ENCODE measurements at regions not wholly inside any gene's neighbourhood (a gene's known extent, or its start where the extent isn't known, plus 50 kb on each side); places are given as distances from the start of the nearest gene placed in this dataset.

- TF ChIP-seq CTCF (IDR thresholded peaks at IDR 0.05; ENCODE audit: insufficient read depth, low read length, poor library complexity, severe bottlenecking) = no peak
- H3K27me3 ChIP-seq (ENCODE audit: control insufficient read depth, insufficient read depth, low read length) = no peaks in the 10 kb centered on the region
Measured at GRCh38 chr10:36885746-36886145, 239.7 kb upstream of the ANKRD30A start.

GRCh38 chr10:36882781-36883180, 242.6 kb upstream of the ANKRD30A start:
- Histone ChIP-seq H3K36me3 (ENCODE audit: control insufficient read depth, insufficient read depth, low read length) (no peaks in the 10 kb centered on the region), H3K27me3 (ENCODE audit: control insufficient read depth, insufficient read depth, low read length) (no peaks in the 10 kb centered on the region), H3K4me3 (ENCODE audit: low read depth, low read length) (no peak overlapping the region)
- no peak for TF ChIP-seq CTCF (IDR thresholded peaks at IDR 0.05; ENCODE audit: insufficient read depth, low read length, poor library complexity, severe bottlenecking)
- no peak for DNase-seq (ENCODE audit: low read depth)

More at GRCh38 chr10:36885746-36886145, 239.7 kb upstream of the ANKRD30A start:
- no peak overlapping the region for H3K4me3 ChIP-seq (ENCODE audit: low read depth, low read length)
- H3K36me3 ChIP-seq (ENCODE audit: control insufficient read depth, insufficient read depth, low read length) = no peaks in the 10 kb centered on the region
- no peak for DNase-seq (ENCODE audit: low read depth)

- Histone ChIP-seq H3K36me3 (ENCODE audit: control insufficient read depth, insufficient read depth, low read length) (no peaks in the 10 kb centered on the region), H3K4me3 (ENCODE audit: low read depth, low read length) (no peak overlapping the region), H3K27me3 (ENCODE audit: control insufficient read depth, insufficient read depth, low read length) (no peaks in the 10 kb centered on the region)
- peak; percentile 57 for TF ChIP-seq CTCF (IDR thresholded peaks at IDR 0.05; ENCODE audit: insufficient read depth, low read length, poor library complexity, severe bottlenecking)
- DNase-seq (ENCODE audit: low read depth) = no peak
Measured at GRCh38 chr10:36880898-36881297, 244.5 kb upstream of the ANKRD30A start.

GRCh38 chr10:36872702-36873393, 252.6 kb upstream of the ANKRD30A start:
- Histone ChIP-seq H3K4me3 (ENCODE audit: low read depth, low read length) (no peak overlapping the region), H3K27me3 (ENCODE audit: control insufficient read depth, insufficient read depth, low read length) (no peaks in the 10 kb centered on the region), H3K36me3 (ENCODE audit: control insufficient read depth, insufficient read depth, low read length) (no peaks in the 10 kb centered on the region)
- DNase-seq (ENCODE audit: low read depth) = no peak
- no peak for TF ChIP-seq CTCF (IDR thresholded peaks at IDR 0.05; ENCODE audit: insufficient read depth, low read length, poor library complexity, severe bottlenecking)

- Histone ChIP-seq H3K4me3 (ENCODE audit: low read depth, low read length) (no peak overlapping the region), H3K36me3 (ENCODE audit: control insufficient read depth, insufficient read depth, low read length) (no peaks in the 10 kb centered on the region), H3K27me3 (ENCODE audit: control insufficient read depth, insufficient read depth, low read length) (no peaks in the 10 kb centered on the region)
- no peak for DNase-seq (ENCODE audit: low read depth)
- no peak for TF ChIP-seq CTCF (IDR thresholded peaks at IDR 0.05; ENCODE audit: insufficient read depth, low read length, poor library complexity, severe bottlenecking)
Measured at GRCh38 chr10:36840788-36841187, 284.6 kb upstream of the ANKRD30A start.

GRCh38 chr10:36837416-36837815, 288.0 kb upstream of the ANKRD30A start:
- DNase-seq (ENCODE audit: low read depth) = no peak
- Histone ChIP-seq H3K27me3 (ENCODE audit: control insufficient read depth, insufficient read depth, low read length) (no peaks in the 10 kb centered on the region), H3K36me3 (ENCODE audit: control insufficient read depth, insufficient read depth, low read length) (no peaks in the 10 kb centered on the region), H3K4me3 (ENCODE audit: low read depth, low read length) (no peak overlapping the region)
- no peak for TF ChIP-seq CTCF (IDR thresholded peaks at IDR 0.05; ENCODE audit: insufficient read depth, low read length, poor library complexity, severe bottlenecking)

Data from kidney epithelial cell (primary cell).